Neural cell (in vitro differentiated cells): ENCODE measurements at regions not wholly inside any gene's neighbourhood (a gene's known extent, or its start where the extent isn't known, plus 50 kb on each side); places are given as distances from the start of the nearest gene placed in this dataset.

Experiments
- EP300 ChIP-seq: fragments of 450-650 bp; conservative IDR thresholded peaks from 2 replicates; pipeline ENCODE4 v1.6.1; 2014; ENCODE audit warnings: antibody characterized with exemption, mild to moderate bottlenecking, moderate library complexity; ENCODE audit not compliant: poor library complexity, severe bottlenecking
- MXI1 ChIP-seq: fragments of 450-650 bp; conservative IDR thresholded peaks from 2 replicates; pipeline ENCODE4 v1.6.1; 2014; ENCODE audit warnings: antibody characterized with exemption, mild to moderate bottlenecking; ENCODE audit not compliant: poor library complexity, severe bottlenecking
- POLR2AphosphoS5 ChIP-seq: IDR thresholded peaks from 2 replicates; pipeline ENCODE4 v1.6.1; 2012
- RAD21 ChIP-seq: fragments of 450-650 bp; conservative IDR thresholded peaks from 2 replicates; pipeline ENCODE4 v1.6.1; 2014; ENCODE audit warnings: antibody characterized with exemption, mild to moderate bottlenecking, moderate library complexity
- SMC3 ChIP-seq: fragments of 450-650 bp; conservative IDR thresholded peaks from 2 replicates; pipeline ENCODE4 v1.6.1; 2014; ENCODE audit warnings: antibody characterized with exemption, mild to moderate bottlenecking, moderate library complexity; ENCODE audit not compliant: poor library complexity
- TF ChIP-seq, protein P1 (sequence below): fragments of 450-650 bp; IDR thresholded peaks from 2 replicates; pipeline ENCODE4 v1.5.1; 2014; ENCODE audit warnings: antibody characterized with exemption, mild to moderate bottlenecking, moderate library complexity; ENCODE audit not compliant: poor library complexity, severe bottlenecking

DNA sequence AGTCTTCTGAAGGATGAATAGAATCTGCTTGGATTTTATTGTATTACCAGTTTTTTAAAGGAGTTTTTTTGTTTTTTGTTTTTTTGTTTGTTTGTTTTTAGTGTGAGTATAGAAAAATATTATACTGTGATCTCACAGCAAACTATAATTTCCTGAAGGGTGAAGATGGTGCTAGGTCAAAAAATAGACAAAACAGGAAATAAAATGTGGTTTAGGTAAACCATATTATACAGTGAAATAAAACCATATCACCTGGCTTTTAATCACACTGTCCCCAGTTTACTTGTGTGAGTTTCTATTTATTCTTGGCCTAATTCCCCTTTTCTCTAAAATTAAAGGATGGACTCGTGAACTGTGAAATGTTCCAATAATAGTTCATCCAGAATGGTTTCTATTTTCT, 841.3 kb upstream of the CTNND2 start:
- TF ChIP-seq, protein P1, sequence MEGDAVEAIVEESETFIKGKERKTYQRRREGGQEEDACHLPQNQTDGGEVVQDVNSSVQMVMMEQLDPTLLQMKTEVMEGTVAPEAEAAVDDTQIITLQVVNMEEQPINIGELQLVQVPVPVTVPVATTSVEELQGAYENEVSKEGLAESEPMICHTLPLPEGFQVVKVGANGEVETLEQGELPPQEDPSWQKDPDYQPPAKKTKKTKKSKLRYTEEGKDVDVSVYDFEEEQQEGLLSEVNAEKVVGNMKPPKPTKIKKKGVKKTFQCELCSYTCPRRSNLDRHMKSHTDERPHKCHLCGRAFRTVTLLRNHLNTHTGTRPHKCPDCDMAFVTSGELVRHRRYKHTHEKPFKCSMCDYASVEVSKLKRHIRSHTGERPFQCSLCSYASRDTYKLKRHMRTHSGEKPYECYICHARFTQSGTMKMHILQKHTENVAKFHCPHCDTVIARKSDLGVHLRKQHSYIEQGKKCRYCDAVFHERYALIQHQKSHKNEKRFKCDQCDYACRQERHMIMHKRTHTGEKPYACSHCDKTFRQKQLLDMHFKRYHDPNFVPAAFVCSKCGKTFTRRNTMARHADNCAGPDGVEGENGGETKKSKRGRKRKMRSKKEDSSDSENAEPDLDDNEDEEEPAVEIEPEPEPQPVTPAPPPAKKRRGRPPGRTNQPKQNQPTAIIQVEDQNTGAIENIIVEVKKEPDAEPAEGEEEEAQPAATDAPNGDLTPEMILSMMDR, result no peak
- TF ChIP-seq RAD21 (no peak), EP300 (no peak), MXI1 (no peak), POLR2AphosphoS5 (no peak), SMC3 (no peak)
